Endothelial cell of umbilical vein (primary cell): ENCODE measurements at regions not wholly inside any gene's neighbourhood (a gene's known extent, or its start where the extent isn't known, plus 50 kb on each side); places are given as distances from the start of the nearest gene placed in this dataset.

ENCODE experiments used
- BruUV-seq: library from RNA; stranded (reverse); fragments of 400-500 nt; replicated peaks from 2 replicates; lab custom pipeline; 2021; lab: Mats Ljungman, UMichigan
- CTCF ChIA-PET: fragments of 300-600, 350-600 bp; sonication (Branson Sonifier 250); formaldehyde crosslinking; loops from one replicate; lab custom pipeline; 2021; ENCODE audit warnings: antibody characterized with exemption, inconsistent platforms; lab: Charles Lee
- POLR2A ChIA-PET: fragments of 300-600, 350-600 bp; sonication (Branson Sonifier 250); formaldehyde crosslinking; loops from one replicate; lab custom pipeline; 2021; ENCODE audit warnings: antibody characterized with exemption, inconsistent platforms; lab: Charles Lee
- DNase-seq: peaks from one replicate; pipeline ENCODE4 v3.0.0-alpha.2; 2011; ENCODE audit warnings: low read depth, low spot score
- FAIRE-seq: peaks from 2 replicates; lab custom pipeline; 2011; peaks lifted over from hg19 to GRCh38; lab: Jason Lieb, UNC
- H2AFZ ChIP-seq: 2 replicates; pipeline ENCODE4 v1.6.0; 2012; ENCODE audit warnings: low read depth, low read length, control low read depth, inconsistent platforms
- H3K27ac ChIP-seq: 2 replicates; pipeline ENCODE4 v1.5.1; 2011; ENCODE audit warnings: low read depth, mild to moderate bottlenecking, control low read depth, low read length, moderate library complexity; ENCODE audit not compliant: insufficient read depth
- H3K27me3 ChIP-seq, 2 experiments: 2 replicates each; pipeline versions ENCODE4 v1.6.0 to v1.6.1; 2011; ENCODE audit warnings: low read length in 2 of 2, mixed read lengths in 1 of 2; ENCODE audit not compliant: control insufficient read depth in 2 of 2, insufficient read depth in 2 of 2
- H3K36me3 ChIP-seq, 2 experiments: 2 replicates in 1 of 2; 3 replicates in 1 of 2; pipeline ENCODE4 v1.5.1; 2011; ENCODE audit warnings: low read length in 2 of 2, mild to moderate bottlenecking in 1 of 2, moderate library complexity in 1 of 2; ENCODE audit not compliant: control insufficient read depth in 2 of 2, insufficient read depth in 2 of 2; ENCODE audit errors: extremely low read depth in 1 of 2
- H3K4me1 ChIP-seq: 3 replicates; pipeline ENCODE4 v1.5.1; 2011; ENCODE audit warnings: mild to moderate bottlenecking, low read length; ENCODE audit not compliant: control insufficient read depth, insufficient read depth; ENCODE audit errors: extremely low read depth
- H3K4me2 ChIP-seq: 2 replicates; pipeline ENCODE4 v1.6.1; 2011; ENCODE audit warnings: low read length, control low read depth, mixed read lengths; ENCODE audit not compliant: insufficient read depth
- H3K4me3 ChIP-seq, 3 experiments: fragments of 200-600 bp in 1 of 3; sonication (generic), shearing (Covaris generic) in 1 of 3; replicated peaks in 1 of 3; 2 replicates each; pipeline ENCODE4 v1.5.1; 2011 to 2016; ENCODE audit warnings: control low read depth in 3 of 3, low read length in 3 of 3, mild to moderate bottlenecking in 2 of 3, inconsistent platforms in 1 of 3, low read depth in 1 of 3, moderate library complexity in 1 of 3; ENCODE audit not compliant: insufficient read depth in 1 of 3
- H3K79me2 ChIP-seq: 2 replicates; pipeline ENCODE4 v1.6.0; 2012; ENCODE audit warnings: low read length, inconsistent platforms; ENCODE audit not compliant: control insufficient read depth, insufficient read depth
- H3K9ac ChIP-seq: replicated peaks from 2 replicates; pipeline ENCODE3; 2011; ENCODE audit warnings: low read length, control low read depth; ENCODE audit not compliant: insufficient read depth; ENCODE audit errors: extremely low read depth
- H3K9me1 ChIP-seq: replicated peaks from 3 replicates; pipeline ENCODE4 v1.6.0; 2011; ENCODE audit warnings: mild to moderate bottlenecking, low read length; ENCODE audit not compliant: control insufficient read depth, insufficient read depth; ENCODE audit errors: extremely low read depth
- H3K9me3 ChIP-seq: replicated peaks from 2 replicates; pipeline ENCODE4 v1.5.1; 2012; ENCODE audit warnings: low read length, inconsistent platforms; ENCODE audit not compliant: control insufficient read depth, insufficient read depth
- H4K20me1 ChIP-seq: replicated peaks from 2 replicates; pipeline ENCODE3; 2011; ENCODE audit warnings: mild to moderate bottlenecking, low read length; ENCODE audit not compliant: control insufficient read depth, insufficient read depth; ENCODE audit errors: extremely low read depth
- CTCF ChIP-seq, 2 donors: IDR thresholded peaks; 1 replicate in 1 of 2; 2 replicates in 1 of 2; pipeline ENCODE4 v1.5.1; 2011; ENCODE audit warnings: low read length in 2 of 2, mild to moderate bottlenecking in 2 of 2, moderate library complexity in 2 of 2, control low read depth in 1 of 2, inconsistent platforms in 1 of 2, low read depth in 1 of 2; ENCODE audit not compliant: insufficient read depth in 1 of 2; ENCODE audit errors: extremely low read depth in 1 of 2
- EZH2 ChIP-seq: IDR thresholded peaks from 2 replicates; pipeline ENCODE4 v1.6.1; 2012; ENCODE audit warnings: borderline replicate concordance, low read depth, mild to moderate bottlenecking, moderate library complexity, low read length, inconsistent platforms; ENCODE audit not compliant: severe bottlenecking
- FOS ChIP-seq: IDR thresholded peaks from 2 replicates; pipeline ENCODE4 v1.6.1; 2011; ENCODE audit warnings: mild to moderate bottlenecking, low read length, moderate library complexity, borderline replicate concordance; ENCODE audit not compliant: insufficient read depth
- GATA2 ChIP-seq: IDR thresholded peaks from 2 replicates; pipeline ENCODE4 v1.7.0; 2011; ENCODE audit warnings: low read depth, mild to moderate bottlenecking, moderate library complexity, mixed read lengths, low read length; ENCODE audit not compliant: insufficient read length, insufficient read depth
- JUN ChIP-seq: IDR thresholded peaks from 2 replicates; pipeline ENCODE4 v1.6.1; 2011; ENCODE audit warnings: borderline replicate concordance, low read depth; ENCODE audit not compliant: insufficient read length, insufficient read depth
- MAX ChIP-seq: IDR thresholded peaks from 2 replicates; pipeline ENCODE4 v1.6.1; 2011; ENCODE audit not compliant: insufficient read depth, insufficient read length
- MYC ChIP-seq: IDR thresholded peaks from one replicate; pipeline ENCODE4 v1.6.1; 2011; ENCODE audit warnings: mild to moderate bottlenecking, low read depth, low read length
- POLR2A ChIP-seq: IDR thresholded peaks from 2 replicates; pipeline ENCODE4 v1.6.1; 2012; ENCODE audit warnings: low read depth, mild to moderate bottlenecking, control low read depth, low read length
- POLR2AphosphoS5 ChIP-seq: IDR thresholded peaks from 2 replicates; pipeline ENCODE4 v1.6.1; 2012; ENCODE audit warnings: low read depth, mild to moderate bottlenecking, control low read depth, low read length, moderate library complexity; ENCODE audit not compliant: insufficient read depth
- dilution Hi-C: fragments of 300-500 bp; cut with MboI; formaldehyde crosslinking; loops from one replicate; pipeline ENCODE4 v1.15.0; 2019; ENCODE audit warnings: low sequenced_read_pairs; ENCODE audit not compliant: extremely low pct_ligation_motif_present
- intact Hi-C: fragments of 100-400 bp; cut with micrococcal nuclease; formaldehyde crosslinking; loops from one replicate; pipeline ENCODE4 v1.10.0; 2022

- no peaks in the 10 kb centered on the region for H3K36me3 ChIP-seq
These were observed 145.4 kb downstream of the SLC30A10 start for GRCh38 chr1:219782929-219783328.

More at GRCh38 chr1:219782929-219783328, 145.4 kb downstream of the SLC30A10 start:
- BruUV-seq, result no TSS peak
- no peak overlapping the region for H3K27ac ChIP-seq
- FAIRE-seq, result no peak
- no peaks in the 10 kb centered on the region for H3K4me1 ChIP-seq
- TF ChIP-seq EZH2 (no peak), MAX (no peak), MYC (no peak), POLR2AphosphoS5 (no peak), POLR2A (no peak), CTCF (IDR thresholded peaks at IDR 0.05; ENCODE audit: extremely low read depth in 1 of 2, insufficient read depth in 1 of 2, low read depth in 1 of 2, low read length in 2 of 2) (no peak), JUN (no peak), FOS (no peak), GATA2 (no peak)
- no peaks in the 10 kb centered on the region for H3K79me2 ChIP-seq
- CTCF ChIA-PET, result no interaction called here
- H2AFZ ChIP-seq, result no peak overlapping the region
- H3K9ac ChIP-seq, result no peak overlapping the region
- POLR2A ChIA-PET, result no interaction called here
- H3K9me3 ChIP-seq, result no peaks in the 10 kb centered on the region
- intact Hi-C loops, result no loop called here
- H3K4me3 ChIP-seq, result no peak overlapping the region
- no peak for DNase-seq
- no peak overlapping the region for H3K4me2 ChIP-seq
- H3K27me3 ChIP-seq, result no peaks in the 10 kb centered on the region
- no peaks in the 10 kb centered on the region for H4K20me1 ChIP-seq
- no peaks in the 10 kb centered on the region for H3K9me1 ChIP-seq
- dilution Hi-C loops, result no loop called here
